Ovary (tissue), 3 donors: ENCODE measurements at regions not wholly inside any gene's neighbourhood (a gene's known extent, or its start where the extent isn't known, plus 50 kb on each side); places are given as distances from the start of the nearest gene placed in this dataset.

Source experiments
- EP300 ChIP-seq: sonication (generic); formaldehyde crosslinking; IDR thresholded peaks from one replicate; pipeline ENCODE4 v1.6.1; 2017; ENCODE audit warnings: antibody characterized with exemption
- POLR2A ChIP-seq: fragments of 450-650 bp; IDR thresholded peaks from one replicate; pipeline ENCODE4 v1.6.1; 2017; ENCODE audit warnings: antibody characterized with exemption, mild to moderate bottlenecking, moderate library complexity
- TF ChIP-seq, protein P1 (sequence below), 3 donors: fragments of 450-650 bp in 2 of 3; fragments of 200-600 bp in 1 of 3; IDR thresholded peaks; one replicate each; pipeline versions ENCODE4 v1.5.1 to v1.8.0; 2016 to 2022; ENCODE audit warnings: antibody characterized with exemption in 3 of 3, mild to moderate bottlenecking in 1 of 3
- donor health status: DM: no; HTN: no; CAD: no.

DNA sequence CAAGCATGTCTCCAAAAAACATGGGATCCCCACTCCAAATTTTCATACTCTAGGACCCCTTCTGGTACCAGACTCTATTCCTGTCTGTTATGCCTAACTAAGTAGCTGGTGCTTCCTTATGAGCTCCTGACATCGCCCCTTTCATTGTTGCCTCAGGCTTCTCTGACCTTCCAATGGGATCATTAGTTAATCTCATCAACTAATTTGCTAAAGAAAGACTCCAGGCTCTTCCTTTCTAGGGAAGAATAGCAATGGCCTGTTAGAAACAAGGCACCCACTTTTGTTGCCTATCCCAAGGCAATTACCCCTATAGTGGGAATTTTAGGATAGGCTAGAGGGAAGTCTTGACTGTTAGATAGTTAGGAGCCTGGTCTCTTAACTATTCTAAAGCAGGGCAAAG, 369.5 kb downstream of the MLLT3 start:
- TF ChIP-seq, protein P1, sequence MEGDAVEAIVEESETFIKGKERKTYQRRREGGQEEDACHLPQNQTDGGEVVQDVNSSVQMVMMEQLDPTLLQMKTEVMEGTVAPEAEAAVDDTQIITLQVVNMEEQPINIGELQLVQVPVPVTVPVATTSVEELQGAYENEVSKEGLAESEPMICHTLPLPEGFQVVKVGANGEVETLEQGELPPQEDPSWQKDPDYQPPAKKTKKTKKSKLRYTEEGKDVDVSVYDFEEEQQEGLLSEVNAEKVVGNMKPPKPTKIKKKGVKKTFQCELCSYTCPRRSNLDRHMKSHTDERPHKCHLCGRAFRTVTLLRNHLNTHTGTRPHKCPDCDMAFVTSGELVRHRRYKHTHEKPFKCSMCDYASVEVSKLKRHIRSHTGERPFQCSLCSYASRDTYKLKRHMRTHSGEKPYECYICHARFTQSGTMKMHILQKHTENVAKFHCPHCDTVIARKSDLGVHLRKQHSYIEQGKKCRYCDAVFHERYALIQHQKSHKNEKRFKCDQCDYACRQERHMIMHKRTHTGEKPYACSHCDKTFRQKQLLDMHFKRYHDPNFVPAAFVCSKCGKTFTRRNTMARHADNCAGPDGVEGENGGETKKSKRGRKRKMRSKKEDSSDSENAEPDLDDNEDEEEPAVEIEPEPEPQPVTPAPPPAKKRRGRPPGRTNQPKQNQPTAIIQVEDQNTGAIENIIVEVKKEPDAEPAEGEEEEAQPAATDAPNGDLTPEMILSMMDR (IDR thresholded peaks at IDR 0.05), result no peak
- no peak for TF ChIP-seq POLR2A
- TF ChIP-seq EP300, result no peak
